K562 (cell line): ENCODE measurements at regions not wholly inside any gene's neighbourhood (a gene's known extent, or its start where the extent isn't known, plus 50 kb on each side); places are given as distances from the start of the nearest gene placed in this dataset.

Experiments used
- ATAC-seq: fragments of 200-7000 bp; cut with Tn5 transposase; 3 replicates; pipeline ENCODE4 v1.9.1; 2020; ENCODE audit warnings: moderate library complexity
- BruUV-seq: library from RNA; stranded (reverse); fragments of 400-500 nt; replicated peaks from 2 replicates; lab custom pipeline; 2021; lab: Mats Ljungman, UMichigan
- CTCF ChIA-PET: fragments of 300-600 bp; formaldehyde crosslinking; extraction: SDS; loops from one replicate; lab custom pipeline; 2021; ENCODE audit warnings: low intra/inter-chr PET ratio; lab: Yijun Ruan, JAX
- POLR2A ChIA-PET: fragments of 300-600, 350-650 bp; sonication (Branson Sonifier 250); formaldehyde crosslinking; extraction: SDS; loops from one replicate; lab custom pipeline; 2021; ENCODE audit warnings: antibody characterized with exemption, inconsistent platforms; lab: Yijun Ruan, JAX
- DNase-seq, 4 experiments: peaks; one replicate each; pipeline versions ENCODE4 v3.0.0 to v3.0.0-alpha.2; 2011 to 2018; ENCODE audit warnings: low spot score in 3 of 4, mixed read lengths in 3 of 4; ENCODE audit errors: extremely low read depth in 1 of 4
- FAIRE-seq: peaks from 2 replicates; lab custom pipeline; 2011; peaks lifted over from hg19 to GRCh38; lab: Jason Lieb, UNC
- H2AFZ ChIP-seq: 2 replicates; pipeline ENCODE4 v1.6.0; 2011; ENCODE audit warnings: low read depth, low read length, control low read depth, inconsistent platforms
- H3K27ac ChIP-seq: fragments of 200-600 bp; 3 replicates; pipeline ENCODE4 v1.8.0; 2011; ENCODE audit warnings: low read depth, mild to moderate bottlenecking, control low read depth, inconsistent platforms, low read length, moderate library complexity, mixed read lengths; ENCODE audit errors: extremely low read depth
- H3K27me3 ChIP-seq, 2 experiments: fragments of 300-600 bp in 1 of 2; 2 replicates in 1 of 2; 3 replicates in 1 of 2; pipeline versions ENCODE4 v1.6.0 to v1.8.0; 2011; ENCODE audit warnings: inconsistent platforms in 2 of 2, low read length in 2 of 2, mild to moderate bottlenecking in 1 of 2, mixed read lengths in 1 of 2, moderate library complexity in 1 of 2; ENCODE audit not compliant: control insufficient read depth in 2 of 2, insufficient read depth in 2 of 2
- H3K36me3 ChIP-seq: fragments of 300-600 bp; 3 replicates; pipeline ENCODE4 v1.8.0; 2011; ENCODE audit warnings: mild to moderate bottlenecking, low read length, inconsistent platforms; ENCODE audit not compliant: control insufficient read depth, insufficient read depth
- H3K4me1 ChIP-seq, 2 experiments: fragments of 200-600 bp in 1 of 2; replicated peaks in 1 of 2; 2 replicates in 1 of 2; 3 replicates in 1 of 2; pipeline versions ENCODE4 v1.5.1 to v1.8.0; 2011; ENCODE audit warnings: inconsistent platforms in 2 of 2, low read length in 2 of 2, mild to moderate bottlenecking in 1 of 2, mixed read lengths in 1 of 2, moderate library complexity in 1 of 2; ENCODE audit not compliant: control insufficient read depth in 2 of 2, insufficient read depth in 2 of 2
- H3K4me2 ChIP-seq: 2 replicates; pipeline ENCODE4 v1.6.1; 2011; ENCODE audit warnings: low read length, control low read depth, inconsistent platforms, mixed read lengths; ENCODE audit not compliant: insufficient read depth
- H3K4me3 ChIP-seq: fragments of 200-600 bp; sonication (generic), shearing (Covaris generic); 2 replicates; pipeline ENCODE4 v1.5.1; 2016; ENCODE audit warnings: control low read depth, inconsistent platforms
- H3K79me2 ChIP-seq: fragments of 200-600 bp; 3 replicates; pipeline ENCODE4 v1.8.0; 2011; ENCODE audit warnings: low read length, inconsistent platforms; ENCODE audit not compliant: control insufficient read depth, insufficient read depth
- H3K9ac ChIP-seq, 2 experiments: 2 replicates each; pipeline versions ENCODE4 v1.6.0 to v1.6.1; 2011; ENCODE audit warnings: low read depth in 2 of 2, low read length in 2 of 2, control low read depth in 1 of 2, inconsistent platforms in 1 of 2, mild to moderate bottlenecking in 1 of 2, mixed read lengths in 1 of 2; ENCODE audit not compliant: insufficient read depth in 1 of 2
- H3K9me1 ChIP-seq: one replicate; pipeline ENCODE4 v1.6.0; 2011; ENCODE audit warnings: inconsistent platforms, mild to moderate bottlenecking, low read length, moderate library complexity; ENCODE audit not compliant: control insufficient read depth, insufficient read depth
- H3K9me3 ChIP-seq: replicated peaks from 2 replicates; pipeline ENCODE4 v1.5.1; 2011; ENCODE audit warnings: low read depth, low read length, inconsistent platforms; ENCODE audit not compliant: control insufficient read depth, insufficient read depth
- H4K20me1 ChIP-seq: replicated peaks from 2 replicates; pipeline ENCODE4 v1.6.1; 2011; ENCODE audit warnings: low read length, inconsistent platforms, mixed read lengths; ENCODE audit not compliant: control insufficient read depth, insufficient read depth
- NCOA4 ChIP-seq: fragments of 450-650 bp; IDR thresholded peaks from 2 replicates; pipeline ENCODE4 v1.6.1; 2018; ENCODE audit warnings: mild to moderate bottlenecking; ENCODE audit not compliant: partially characterized antibody
- ZNF561 ChIP-seq: fragments of 450-650 bp; formaldehyde crosslinking; conservative IDR thresholded peaks from 2 replicates; pipeline ENCODE4 v1.4.0; 2020; ENCODE audit warnings: mild to moderate bottlenecking, moderate library complexity
- ZNF589 ChIP-seq: fragments of 200-800 bp; sonication (Bioruptor generic); IDR thresholded peaks from 2 replicates; pipeline ENCODE4 v1.6.1; 2016; ENCODE audit warnings: low read depth, missing genetic modification characterization, missing compliant biosample characterization
- WGBS: fragments of 100-300 bp; shearing (Covaris generic); methylation state at CpG from one replicate; pipeline ENCODE4 v1.1.6; 2016; ENCODE audit warnings: low coverage, mixed read lengths; ENCODE audit not compliant: insufficient coverage; ENCODE audit errors: missing lambda C conversion rate; 5-methylcytosine and 5-hydroxymethylcytosine counted together
- in situ Hi-C: fragments of 300-500 bp; cut with MboI; formaldehyde crosslinking; loops from 4 replicates; pipeline ENCODE4 v1.15.0; 2018; ENCODE audit warnings: inconsistent platforms, mixed read lengths
- intact Hi-C: fragments of 100-400 bp; cut with micrococcal nuclease; formaldehyde crosslinking; loops from 2 replicates; pipeline ENCODE4 v1.14.2; 2022

DNA sequence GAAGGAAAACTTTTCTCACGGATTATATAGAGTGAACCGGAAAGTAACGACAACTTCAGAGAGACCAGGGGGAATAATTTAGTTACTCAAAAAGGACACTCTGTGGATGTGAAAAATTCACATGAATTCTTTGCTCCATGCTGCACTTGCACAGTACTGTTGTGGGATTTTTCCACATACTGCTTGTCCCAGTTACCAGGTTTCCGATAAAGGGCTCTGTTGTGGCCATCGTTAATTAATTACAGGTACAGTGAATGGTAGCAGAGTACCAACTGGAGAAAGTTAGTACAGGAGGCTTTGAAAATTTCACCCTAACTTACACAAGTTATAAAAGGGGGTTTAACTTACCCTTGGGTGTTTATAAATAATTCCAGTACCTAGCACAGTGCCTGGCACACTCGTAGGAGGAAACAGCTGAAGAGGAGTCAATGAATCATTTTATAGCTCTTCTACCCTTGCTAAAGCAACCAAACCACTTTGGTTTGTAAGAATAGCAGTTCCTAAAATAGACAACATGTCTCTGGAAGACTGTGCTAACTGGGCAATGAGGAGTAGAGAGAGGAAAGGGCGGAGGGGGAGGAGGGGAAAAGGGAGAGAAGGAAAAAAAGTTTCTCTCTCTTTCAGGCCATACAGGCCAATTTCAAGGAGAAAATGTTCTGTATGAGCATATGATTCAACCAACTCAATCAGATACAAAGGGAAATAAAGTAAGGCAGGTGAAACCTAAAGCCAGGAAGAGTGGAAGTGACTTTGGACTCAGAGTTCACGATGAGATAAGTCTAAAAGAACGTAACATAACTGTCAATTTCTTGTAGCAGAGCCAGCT lies 98.3 kb upstream of the MAGI3 start (continued):
- TF ChIP-seq NCOA4 = no peak

DNA sequence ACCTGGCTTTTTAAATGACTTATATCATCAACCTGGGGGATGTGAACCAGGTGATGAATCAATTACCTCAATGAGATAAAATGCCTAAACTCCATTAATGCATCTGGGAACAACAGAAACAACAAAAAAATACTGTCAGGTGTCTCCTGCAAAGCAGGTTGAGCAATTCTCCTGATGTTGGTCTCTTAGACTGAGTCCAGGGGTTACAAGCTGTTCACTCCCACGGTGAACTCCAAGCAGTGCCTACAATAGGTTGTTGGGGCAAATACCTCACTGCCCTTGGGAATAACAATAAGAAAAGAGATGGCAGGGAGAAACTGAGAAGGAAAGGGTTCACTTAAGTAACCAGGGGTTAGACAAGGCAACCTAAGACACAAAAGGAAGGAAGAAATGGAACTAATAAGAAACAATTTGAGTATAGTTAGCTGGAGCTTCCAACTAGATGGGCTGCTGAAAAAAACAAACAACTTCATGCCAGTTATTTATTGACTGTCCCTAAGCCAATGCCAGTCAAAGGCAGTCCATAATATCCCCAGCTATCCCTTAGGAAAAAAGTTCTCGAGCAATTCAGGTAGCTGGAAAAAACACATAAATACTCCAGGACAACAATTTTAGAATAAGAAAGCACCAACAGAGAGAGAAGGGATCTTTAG lies 97.6 kb upstream of the MAGI3 start:
- no TSS peak for BruUV-seq
- ATAC-seq (no peak), FAIRE-seq (no peak), DNase-seq (no peak)
- Histone ChIP-seq H3K9ac (no peak overlapping the region), H3K4me3 (no peak overlapping the region), H3K9me1 (no peaks in the 10 kb centered on the region), H3K27me3 (peaks cover 0 to 2% of the 10 kb centered on the region in 2 experiments; a peak in 2 of 5 replicates), H3K79me2 (no peaks in the 10 kb centered on the region), H2AFZ (no peak overlapping the region), H3K36me3 (no peaks in the 10 kb centered on the region), H3K9me3 (no peaks in the 10 kb centered on the region), H3K4me2 (no peak overlapping the region), H4K20me1 (no peaks in the 10 kb centered on the region), H3K4me1 (no peaks in the 10 kb centered on the region), H3K27ac (no peak overlapping the region)
- WGBS = 8% methylated on average over 2 of the region's 2 CpGs
- TF ChIP-seq ZNF561 (CRISPR knock-in tag) = no peak
- no peak for TF ChIP-seq ZNF589 (CRISPR knock-in tag)
- POLR2A ChIA-PET = interaction anchor here (0.5 to 2.7 kb wide), 4 partner anchors 11 to 145 kb away, joined by 3 to 9 read pairs (median 4); no protein-coding TSS in a partner anchor
- CTCF ChIA-PET = no interaction called here
- intact Hi-C loops = no loop called here
- in situ Hi-C loops = no loop called here
